Keratinocyte (primary cell): ENCODE measurements at regions not wholly inside any gene's neighbourhood (a gene's known extent, or its start where the extent isn't known, plus 50 kb on each side); places are given as distances from the start of the nearest gene placed in this dataset.

ENCODE experiments used
- DNase-seq: peaks from one replicate; pipeline ENCODE4 v3.0.0-alpha.2; 2011; ENCODE audit warnings: low read depth, missing footprints, low spot score
- FAIRE-seq: peaks from 2 replicates; lab custom pipeline; 2011; peaks lifted over from hg19 to GRCh38; lab: Jason Lieb, UNC
- H2AFZ ChIP-seq: 2 replicates; pipeline ENCODE4 v1.6.0; 2012; ENCODE audit warnings: low read length, control low read depth, inconsistent platforms; ENCODE audit not compliant: control insufficient read depth
- H3K27ac ChIP-seq: 2 replicates; pipeline ENCODE4 v1.5.1; 2011; ENCODE audit warnings: low read length; ENCODE audit not compliant: control insufficient read depth, insufficient read depth
- H3K27me3 ChIP-seq: 3 replicates; pipeline ENCODE4 v1.6.0; 2011; ENCODE audit warnings: low read length; ENCODE audit not compliant: control insufficient read depth, insufficient read depth; ENCODE audit errors: extremely low read depth
- H3K36me3 ChIP-seq, 2 experiments: 2 replicates in 1 of 2; 3 replicates in 1 of 2; pipeline ENCODE4 v1.5.1; 2011; ENCODE audit warnings: low read length in 2 of 2, mild to moderate bottlenecking in 1 of 2; ENCODE audit not compliant: control insufficient read depth in 2 of 2, insufficient read depth in 2 of 2; ENCODE audit errors: extremely low read depth in 1 of 2
- H3K4me1 ChIP-seq: 3 replicates; pipeline ENCODE4 v1.5.1; 2011; ENCODE audit warnings: low read length; ENCODE audit not compliant: control insufficient read depth, insufficient read depth; ENCODE audit errors: extremely low read depth
- H3K4me2 ChIP-seq: 3 replicates; pipeline ENCODE4 v1.6.0; 2011; ENCODE audit warnings: low read depth, low read length; ENCODE audit not compliant: control insufficient read depth, insufficient read depth; ENCODE audit errors: extremely low read depth
- H3K4me3 ChIP-seq, 3 experiments: fragments of 200-600 bp in 1 of 3; sonication (generic) in 1 of 3; 2 replicates in 2 of 3; 3 replicates in 1 of 3; pipeline ENCODE4 v1.5.1; 2011 to 2016; ENCODE audit warnings: low read length in 3 of 3, mild to moderate bottlenecking in 3 of 3, control low read depth in 2 of 3, inconsistent platforms in 1 of 3, low read depth in 1 of 3, mixed read lengths in 1 of 3, mixed run types in 1 of 3, moderate library complexity in 1 of 3; ENCODE audit not compliant: control insufficient read depth in 2 of 3, insufficient read depth in 2 of 3; ENCODE audit errors: extremely low read depth in 1 of 3
- H3K79me2 ChIP-seq: 2 replicates; pipeline ENCODE4 v1.6.0; 2012; ENCODE audit warnings: low read length; ENCODE audit not compliant: control insufficient read depth, insufficient read depth
- H3K9ac ChIP-seq: 3 replicates; pipeline ENCODE4 v1.6.0; 2011; ENCODE audit warnings: low read length; ENCODE audit not compliant: control insufficient read depth, insufficient read depth; ENCODE audit errors: extremely low read depth
- H3K9me1 ChIP-seq: 3 replicates; pipeline ENCODE4 v1.6.0; 2011; ENCODE audit warnings: low read length; ENCODE audit not compliant: control insufficient read depth, insufficient read depth; ENCODE audit errors: extremely low read depth
- H3K9me3 ChIP-seq: 2 replicates; pipeline ENCODE4 v1.5.1; 2012; ENCODE audit warnings: low read depth, low read length; ENCODE audit not compliant: control insufficient read depth
- H4K20me1 ChIP-seq: 3 replicates; pipeline ENCODE4 v1.6.0; 2011; ENCODE audit warnings: low read length; ENCODE audit not compliant: control insufficient read depth, insufficient read depth; ENCODE audit errors: extremely low read depth
- CTCF ChIP-seq, 3 experiments: IDR thresholded peaks in 1 of 3; conservative IDR thresholded peaks in 1 of 3; optimal IDR thresholded peaks in 1 of 3; 2 replicates in 2 of 3; 3 replicates in 1 of 3; pipeline versions ENCODE3 to v1.5.1; 2011; ENCODE audit warnings: low read length in 3 of 3, mild to moderate bottlenecking in 3 of 3, moderate library complexity in 2 of 3, control low read depth in 1 of 3, inconsistent platforms in 1 of 3; ENCODE audit not compliant: insufficient read depth in 2 of 3; ENCODE audit errors: extremely low read depth in 1 of 3
- EZH2 ChIP-seq: IDR thresholded peaks from one replicate; pipeline ENCODE4 v1.6.1; 2012; ENCODE audit warnings: inconsistent platforms, mild to moderate bottlenecking, low read length, moderate library complexity
- dilution Hi-C: fragments of 300-500 bp; cut with MboI; formaldehyde crosslinking; loops from one replicate; pipeline ENCODE4 v1.7.0; 2020; ENCODE audit warnings: low sequenced_read_pairs; ENCODE audit not compliant: extremely low pct_ligation_motif_present

GRCh38 chr16:49100366-49100765 is 181.3 kb downstream of the CBLN1 start:
- DNase-seq (no peak), FAIRE-seq (no peak)
- no peak overlapping the region for H3K4me3 ChIP-seq
- H3K27ac ChIP-seq: no peak overlapping the region
- H3K4me2 ChIP-seq: no peak overlapping the region
- no peaks in the 10 kb centered on the region for H3K79me2 ChIP-seq
- no peaks in the 10 kb centered on the region for H3K36me3 ChIP-seq
- TF ChIP-seq CTCF (optimal IDR thresholded peaks at IDR 0.05 in 1 of 3, IDR thresholded peaks at IDR 0.05 in 1 of 3, conservative IDR thresholded peaks at IDR 0.05 in 1 of 3; ENCODE audit: extremely low read depth in 1 of 3, insufficient read depth in 2 of 3, low read length in 3 of 3) (no peak), EZH2 (no peak)
- no peaks in the 10 kb centered on the region for H3K4me1 ChIP-seq
- no peaks in the 10 kb centered on the region for H3K9me3 ChIP-seq
- H3K9ac ChIP-seq: no peak overlapping the region
- dilution Hi-C loops: no loop called here
- no peak overlapping the region for H2AFZ ChIP-seq
- no peaks in the 10 kb centered on the region for H4K20me1 ChIP-seq
- no peaks in the 10 kb centered on the region for H3K27me3 ChIP-seq
- no peaks in the 10 kb centered on the region for H3K9me1 ChIP-seq

- Histone ChIP-seq H3K4me2 (no peak overlapping the region), H4K20me1 (no peaks in the 10 kb centered on the region), H3K9me1 (no peaks in the 10 kb centered on the region), H3K4me3 (no peak overlapping the region), H3K36me3 (no peaks in the 10 kb centered on the region), H3K4me1 (no peaks in the 10 kb centered on the region), H3K27me3 (no peaks in the 10 kb centered on the region), H3K27ac (no peak overlapping the region), H3K9me3 (no peaks in the 10 kb centered on the region), H3K9ac (no peak overlapping the region), H3K79me2 (no peaks in the 10 kb centered on the region), H2AFZ (no peak overlapping the region)
- dilution Hi-C loops: no loop called here
- FAIRE-seq (no peak), DNase-seq (no peak)
- no peak for TF ChIP-seq EZH2
Observed at GRCh38 chr16:49097964-49098363, 183.7 kb downstream of the CBLN1 start.

GRCh38 chr16:49096176-49096945 is 185.3 kb downstream of the CBLN1 start:
- DNase-seq: no peak

More at GRCh38 chr16:49096176-49096945, 185.3 kb downstream of the CBLN1 start:
- dilution Hi-C loops: no loop called here
- no peaks in the 10 kb centered on the region for H3K27me3 ChIP-seq
- no peaks in the 10 kb centered on the region for H3K9me1 ChIP-seq
- no peak overlapping the region for H2AFZ ChIP-seq
- H3K79me2 ChIP-seq: no peaks in the 10 kb centered on the region
- H3K27ac ChIP-seq: no peak overlapping the region
- no peaks in the 10 kb centered on the region for H3K4me1 ChIP-seq
- H3K9ac ChIP-seq: no peak overlapping the region
- TF ChIP-seq EZH2: no peak
- TF ChIP-seq CTCF (optimal IDR thresholded peaks at IDR 0.05 in 1 of 3, IDR thresholded peaks at IDR 0.05 in 1 of 3, conservative IDR thresholded peaks at IDR 0.05 in 1 of 3; ENCODE audit: extremely low read depth in 1 of 3, insufficient read depth in 2 of 3, low read length in 3 of 3): no peak
- no peaks in the 10 kb centered on the region for H4K20me1 ChIP-seq
- no peaks in the 10 kb centered on the region for H3K9me3 ChIP-seq
- FAIRE-seq: no peak
- no peak overlapping the region for H3K4me3 ChIP-seq
- H3K4me2 ChIP-seq: no peak overlapping the region
- H3K36me3 ChIP-seq: no peaks in the 10 kb centered on the region
